ENCODE measurements at regions not wholly inside any gene's neighbourhood (a gene's known extent, or its start where the extent isn't known, plus 50 kb on each side); places are given as distances from the start of the nearest gene placed in this dataset.

- no peak overlapping the region for H2AFZ ChIP-seq (ENCODE audit: low read length)
- H3K4me2 ChIP-seq (ENCODE audit: low read depth, low read length) = no peak overlapping the region
- no peak overlapping the region for H3K9ac ChIP-seq (ENCODE audit: insufficient read depth, low read depth, low read length)
- no TSS peak for BruUV-seq (replicated peaks)
- DNase-seq (ENCODE audit: low spot score) (no peak), ATAC-seq (no peak), FAIRE-seq (no peak)
- H3K4me1 ChIP-seq (ENCODE audit: insufficient read depth, low read length) = no peaks in the 10 kb centered on the region
- intact Hi-C loops (cut with micrococcal nuclease; ENCODE audit: unreplicated experiment) = no loop called here
- H3K4me3 ChIP-seq (replicated peaks in 1 of 3; ENCODE audit: insufficient read depth in 1 of 3, low read depth in 2 of 3, low read length in 3 of 3) = no peak overlapping the region
- WGBS (ENCODE audit: low lambda C conversion rate) = 14% methylated on average over 7 of the region's 11 CpGs
- ChIA-PET CTCF (ENCODE audit: low intra/inter-chr PET ratio, low total read pairs) (no interaction called here), POLR2A (no interaction called here)
- no peaks in the 10 kb centered on the region for H3K36me3 ChIP-seq (replicated peaks in 1 of 2; ENCODE audit: control insufficient read depth in 1 of 2, insufficient read depth in 2 of 2, low read length in 2 of 2)
- no peaks in the 10 kb centered on the region for H3K9me3 ChIP-seq (ENCODE audit: low read length)
- no peaks in the 10 kb centered on the region for H3K79me2 ChIP-seq (ENCODE audit: insufficient read depth, low read length)
- no peak overlapping the region for H3K27ac ChIP-seq (ENCODE audit: extremely low read length, insufficient read depth, low read length)
- no peaks in the 10 kb centered on the region for H4K20me1 ChIP-seq (ENCODE audit: insufficient read depth, low read length)
- in situ Hi-C loops (cut with HindIII; ENCODE audit: extremely low pct_ligation_motif_present, low pct_unique_long_range_greater_than_20kb) = no loop called here
- TF ChIP-seq GTF3A (CRISPR knock-in tag; conservative IDR thresholded peaks at IDR 0.05) = no peak
- no peak for TF ChIP-seq SALL1 (CRISPR knock-in tag; IDR thresholded peaks at IDR 0.05)
- no peak for TF ChIP-seq NR3C1 (CRISPR knock-in tag; IDR thresholded peaks at IDR 0.05)
- TF ChIP-seq ZBTB14 (CRISPR knock-in tag; IDR thresholded peaks at IDR 0.05) = no peak
- TF ChIP-seq ZNF777 (CRISPR knock-in tag; IDR thresholded peaks at IDR 0.05) = no peak
- no peak for TF ChIP-seq ZSCAN21 (CRISPR knock-in tag; IDR thresholded peaks at IDR 0.05; ENCODE audit: borderline replicate concordance)
- TF ChIP-seq ZNF773 (CRISPR knock-in tag; IDR thresholded peaks at IDR 0.05; ENCODE audit: borderline replicate concordance) = no peak
- no peak for TF ChIP-seq MTF2 (CRISPR knock-in tag; IDR thresholded peaks at IDR 0.05; ENCODE audit: borderline replicate concordance)
- no peak for TF ChIP-seq HINFP (CRISPR knock-in tag; IDR thresholded peaks at IDR 0.05; ENCODE audit: low read depth)
- no peak for TF ChIP-seq ISX (CRISPR knock-in tag; conservative IDR thresholded peaks at IDR 0.05)
- no peak for TF ChIP-seq ZFY (CRISPR knock-in tag; IDR thresholded peaks at IDR 0.05)
- no peak for TF ChIP-seq SMAD1 (CRISPR knock-in tag; IDR thresholded peaks at IDR 0.05; ENCODE audit: borderline replicate concordance, low read depth)
- TF ChIP-seq HNRNPH1 (optimal IDR thresholded peaks at IDR 0.05; ENCODE audit: low read depth, low read length) = no peak
- TF ChIP-seq DDIT3 (CRISPR knock-in tag; IDR thresholded peaks at IDR 0.05) = no peak
- TF ChIP-seq E2F5 (CRISPR knock-in tag; conservative IDR thresholded peaks at IDR 0.05) = no peak
- no peak for TF ChIP-seq ZNF549 (CRISPR knock-in tag; IDR thresholded peaks at IDR 0.05)
- TF ChIP-seq SIN3B (IDR thresholded peaks at IDR 0.05; ENCODE audit: low read length) = no peak
- H3K27me3 ChIP-seq (ENCODE audit: control insufficient read depth in 1 of 2, insufficient read depth in 2 of 2, low read length in 2 of 2) = no peaks in the 10 kb centered on the region
These were observed 282.5 kb downstream of the ZIC3 start for GRCh38 chrX:137848266-137848905.
